GM12892 (cell line): ENCODE measurements at regions not wholly inside any gene's neighbourhood (a gene's known extent, or its start where the extent isn't known, plus 50 kb on each side); places are given as distances from the start of the nearest gene placed in this dataset.

Experiments
- DNase-seq: peaks from one replicate; pipeline ENCODE4 v3.0.0; 2011; ENCODE audit not compliant: insufficient read length
- FAIRE-seq: peaks from 2 replicates; lab custom pipeline; 2011; peaks lifted over from hg19 to GRCh38; lab: Jason Lieb, UNC
- POLR2A ChIP-seq: IDR thresholded peaks from 2 replicates; pipeline ENCODE4 v1.6.1; 2011; ENCODE audit warnings: low read depth, low read length, control low read depth
- POLR2AphosphoS5 ChIP-seq: IDR thresholded peaks from 2 replicates; pipeline ENCODE4 v1.6.1; 2011; ENCODE audit warnings: low read depth, low read length, control low read depth
- TAF1 ChIP-seq: IDR thresholded peaks from 2 replicates; pipeline ENCODE4 v1.6.1; 2011; ENCODE audit warnings: low read depth, mild to moderate bottlenecking, control low read depth, low read length, borderline replicate concordance

DNA sequence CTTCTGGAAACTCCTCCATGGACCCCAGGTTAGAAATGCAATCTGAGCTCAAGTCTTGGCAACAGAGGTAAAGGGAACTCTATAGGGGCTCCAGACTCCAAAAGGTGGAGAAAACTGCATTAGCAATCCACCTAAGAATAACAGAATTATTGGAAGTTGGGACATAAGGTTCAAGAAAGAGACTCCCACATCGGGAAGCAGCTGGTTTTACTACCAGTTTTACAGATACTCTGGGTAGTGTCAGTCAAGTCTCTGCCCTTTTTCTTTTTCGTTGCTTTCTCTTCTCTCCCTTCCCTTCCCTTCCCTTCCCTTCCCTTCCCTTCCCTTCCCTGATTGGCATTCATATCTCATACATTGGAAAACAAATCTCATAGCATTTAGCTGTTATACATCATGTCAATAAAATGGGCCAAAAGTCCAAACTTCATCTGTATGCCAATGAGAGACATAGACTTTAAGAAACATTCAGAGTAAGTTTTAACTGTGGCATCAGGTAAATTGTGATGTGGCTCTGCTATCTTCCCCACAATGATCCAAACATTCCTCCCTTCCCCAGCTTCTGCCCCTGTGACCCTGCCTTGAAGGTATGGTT is 166.7 kb downstream of the KCNE4 start:
- TF ChIP-seq POLR2AphosphoS5, result no peak
- TF ChIP-seq TAF1, result no peak
- TF ChIP-seq POLR2A, result no peak
- DNase-seq (no peak), FAIRE-seq (no peak)

DNA sequence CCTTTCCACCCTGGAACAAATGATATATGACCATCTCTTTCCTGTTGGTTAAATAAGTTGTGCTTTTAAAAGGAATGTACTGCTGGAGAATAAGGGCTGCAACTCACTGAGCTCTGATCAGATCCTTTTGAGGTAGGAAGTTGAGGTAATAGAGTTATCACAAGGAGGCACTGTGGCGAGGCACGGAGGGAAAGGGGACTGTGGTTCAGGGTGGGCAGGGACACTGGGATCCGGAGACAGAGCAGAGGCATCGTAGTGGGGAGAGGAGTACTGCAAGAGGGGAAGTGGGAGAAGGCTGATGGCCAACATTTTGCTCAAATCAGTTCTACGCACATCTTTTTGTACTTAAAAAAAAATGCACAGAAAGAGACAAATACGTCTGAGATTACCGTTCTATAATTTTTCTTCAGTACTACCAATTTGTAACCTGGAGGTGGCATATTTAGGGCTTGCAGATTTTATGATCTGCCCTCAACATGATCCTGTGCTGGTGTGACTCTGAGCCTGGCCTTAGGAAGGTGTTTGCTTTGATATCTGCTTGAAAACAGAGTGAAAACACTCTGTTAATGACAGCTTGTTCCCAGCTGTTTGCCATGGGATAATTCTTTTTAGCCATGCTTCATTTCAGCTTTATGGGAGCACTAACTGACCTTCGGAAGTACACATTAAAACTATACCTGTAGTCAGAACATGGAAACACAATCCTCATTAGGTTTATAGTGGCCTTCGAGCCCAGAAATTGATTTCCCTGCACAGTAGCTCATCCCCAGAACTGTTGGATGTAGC is 168.1 kb downstream of the KCNE4 start:
- FAIRE-seq, result no peak
- TF ChIP-seq POLR2AphosphoS5 (no peak), TAF1 (no peak), POLR2A (no peak)
- no peak for DNase-seq

DNA sequence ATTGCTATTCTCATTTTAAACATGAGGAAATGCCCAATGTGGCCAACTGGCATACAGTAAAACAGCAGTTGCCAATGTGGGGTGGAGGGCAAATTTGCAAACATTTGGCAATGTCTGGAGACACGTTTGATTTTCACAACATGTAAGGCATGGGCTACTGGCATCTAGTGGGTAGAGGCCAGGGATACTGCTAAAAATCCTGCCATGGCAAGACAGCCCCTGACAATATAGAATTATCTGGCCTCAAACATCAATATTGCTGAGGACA is 168.6 kb downstream of the KCNE4 start:
- no peak for TF ChIP-seq POLR2AphosphoS5
- TF ChIP-seq TAF1, result no peak
- TF ChIP-seq POLR2A, result no peak
- no peak for DNase-seq
- FAIRE-seq, result no peak

DNA sequence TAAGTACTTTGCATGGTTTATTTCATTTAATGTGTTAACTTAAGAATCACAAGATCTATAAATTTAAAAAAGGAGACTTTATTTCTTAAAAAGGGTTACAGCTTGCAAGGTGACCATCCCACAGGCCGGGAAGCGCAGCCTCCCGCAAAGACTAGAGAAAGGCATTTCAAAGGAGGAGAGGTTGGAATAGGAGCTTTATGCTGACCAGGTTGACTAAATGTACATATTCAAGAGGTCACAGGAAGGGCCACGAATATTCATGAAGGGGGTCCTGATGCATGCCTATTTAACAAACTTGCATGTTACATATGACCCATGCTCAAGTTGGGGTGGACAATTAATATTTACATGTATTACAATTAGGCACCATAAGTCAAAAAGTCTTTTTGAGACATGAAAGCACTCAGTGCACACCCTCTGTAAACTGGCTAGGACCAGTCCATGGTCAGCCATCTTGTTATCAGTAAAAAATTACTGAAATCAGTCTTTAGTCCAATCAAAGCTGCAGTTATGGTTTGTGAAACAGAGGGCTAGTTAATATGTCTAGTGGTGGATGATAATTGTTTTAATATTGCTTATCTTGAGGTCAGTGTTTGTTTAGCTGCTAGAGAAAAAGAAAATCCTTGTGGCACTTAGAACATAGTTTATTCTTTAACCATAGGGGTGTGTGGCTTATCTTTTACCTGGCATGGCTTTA is 169.3 kb downstream of the KCNE4 start:
- no peak for FAIRE-seq
- no peak for DNase-seq
- TF ChIP-seq TAF1, result no peak
- no peak for TF ChIP-seq POLR2A
- TF ChIP-seq POLR2AphosphoS5, result no peak

DNA sequence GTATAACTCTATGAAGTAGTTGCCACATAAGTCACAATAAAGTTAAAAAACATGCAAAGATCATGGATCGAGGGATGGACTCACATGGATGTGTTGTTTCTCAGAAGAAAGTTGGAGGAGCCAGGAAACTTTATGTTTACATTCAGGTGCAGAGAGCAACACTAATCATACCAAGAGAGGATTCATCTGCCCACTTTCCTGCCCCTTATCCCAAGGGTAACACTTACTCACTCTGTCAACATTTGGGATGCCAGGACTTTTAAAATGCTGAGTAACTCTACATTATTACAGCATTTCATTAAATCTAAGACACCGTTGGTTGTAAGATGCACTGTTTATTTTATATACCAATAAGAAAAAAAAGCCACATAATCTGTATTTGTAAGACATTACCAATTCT is 170.4 kb downstream of the KCNE4 start:
- FAIRE-seq (no peak), DNase-seq (no peak)
- TF ChIP-seq TAF1 (no peak), POLR2AphosphoS5 (no peak), POLR2A (no peak)

DNA sequence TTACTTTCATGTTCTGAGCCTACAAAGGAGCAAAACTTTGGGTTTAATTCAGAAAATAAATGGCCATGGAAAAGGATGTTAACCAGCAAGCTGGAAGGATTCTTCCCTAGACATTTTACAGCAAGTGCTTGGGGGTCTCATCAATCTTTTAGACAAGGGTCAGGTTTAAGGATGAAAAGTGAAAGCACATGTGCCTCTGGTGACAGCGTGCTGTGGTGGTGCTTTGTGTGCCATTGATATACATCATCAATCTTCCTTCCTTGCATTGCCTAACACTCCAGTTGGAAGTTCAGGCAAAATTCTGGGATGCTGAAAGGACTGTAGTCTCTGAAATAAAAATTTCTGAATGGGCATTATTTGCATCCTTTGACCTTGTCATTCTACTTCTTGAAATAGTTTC is 171.2 kb downstream of the KCNE4 start:
- no peak for DNase-seq
- TF ChIP-seq POLR2AphosphoS5, result no peak
- no peak for TF ChIP-seq TAF1
- no peak for TF ChIP-seq POLR2A
- no peak for FAIRE-seq

DNA sequence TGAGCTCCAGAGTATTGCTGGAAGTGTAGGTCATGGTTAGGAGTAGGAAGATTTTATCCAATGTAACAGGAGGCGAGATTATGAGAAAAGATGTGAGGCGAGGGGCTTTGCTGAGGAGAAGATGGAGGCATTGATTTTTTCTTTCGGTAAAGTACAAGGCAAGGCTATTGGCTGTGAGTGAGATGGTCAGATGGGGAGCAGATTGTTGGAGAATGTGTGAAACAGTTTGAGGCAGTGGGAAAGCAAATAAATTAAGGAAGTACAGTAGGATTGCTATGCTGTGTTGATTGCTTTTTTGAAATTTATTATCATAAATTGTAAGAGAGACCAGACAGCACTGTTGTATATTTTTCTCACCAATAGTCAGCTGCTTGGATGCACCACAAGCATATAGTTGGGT is 173.3 kb downstream of the KCNE4 start:
- DNase-seq (no peak), FAIRE-seq (no peak)
- TF ChIP-seq POLR2AphosphoS5 (no peak), TAF1 (no peak)

DNA sequence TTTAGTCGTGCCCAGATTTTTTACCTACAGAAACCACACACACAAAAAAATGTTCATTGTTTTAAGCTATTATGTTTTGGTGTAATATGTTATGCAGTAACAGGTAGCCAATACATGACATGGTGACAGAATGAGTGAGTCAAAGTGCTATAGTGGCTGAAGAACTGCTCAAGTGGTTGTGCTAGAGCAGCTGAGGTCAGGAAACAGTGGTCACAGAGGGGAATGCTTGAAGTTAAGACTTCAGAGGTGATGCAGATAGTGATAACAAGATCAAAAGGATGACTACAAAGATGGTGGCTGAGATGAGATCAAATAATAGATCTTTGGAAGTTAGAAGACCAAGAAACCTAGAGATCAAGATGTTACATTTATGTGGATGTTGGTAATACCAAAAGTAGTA is 174.3 kb downstream of the KCNE4 start:
- TF ChIP-seq POLR2AphosphoS5, result no peak
- TF ChIP-seq POLR2A, result no peak
- TF ChIP-seq TAF1, result no peak
- FAIRE-seq, result no peak

DNA sequence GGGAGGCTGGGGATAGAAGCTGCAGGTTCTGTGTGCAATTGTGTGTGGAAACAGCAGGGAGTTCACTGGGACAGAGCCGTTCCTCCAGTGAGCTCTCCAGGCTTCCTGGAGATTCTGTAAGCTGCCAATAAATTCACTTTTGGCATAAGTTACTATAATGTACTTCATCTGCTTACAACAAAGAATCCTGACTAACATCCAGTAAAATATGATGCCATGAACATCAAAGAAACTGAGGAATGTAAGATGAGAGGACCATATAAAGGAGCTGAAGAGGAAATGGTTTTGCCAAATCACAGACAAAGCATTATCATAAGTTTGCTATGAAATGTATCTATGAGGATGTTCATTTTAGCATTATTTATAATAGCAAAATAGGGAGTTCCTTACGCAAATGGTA is 175.3 kb downstream of the KCNE4 start:
- TF ChIP-seq POLR2AphosphoS5, result no peak
- TF ChIP-seq TAF1, result no peak
- TF ChIP-seq POLR2A, result no peak
- DNase-seq (no peak), FAIRE-seq (no peak)

More for the DNA sequence above, 174.3 kb downstream of the KCNE4 start:
- no peak for DNase-seq

DNA sequence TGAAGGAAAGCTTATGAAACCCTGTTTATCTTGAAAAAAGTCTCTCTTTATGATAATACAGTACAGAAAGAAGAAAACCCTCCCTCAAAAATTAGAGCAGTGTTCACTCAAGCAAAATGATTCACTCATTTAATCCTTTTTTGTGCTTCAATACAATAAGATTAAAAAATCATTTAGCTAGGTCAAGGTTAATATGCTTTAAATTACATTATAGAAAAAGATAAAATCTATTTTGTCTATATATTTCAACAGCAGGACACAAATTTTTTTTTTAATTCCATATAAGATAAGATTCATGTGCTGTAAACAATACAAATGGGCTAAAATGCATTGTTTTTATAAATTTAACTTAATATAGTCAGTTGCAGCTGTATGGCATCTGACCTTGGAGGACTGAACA is 176.9 kb downstream of the KCNE4 start:
- DNase-seq (no peak), FAIRE-seq (no peak)
- TF ChIP-seq POLR2AphosphoS5, result no peak
- no peak for TF ChIP-seq TAF1
- TF ChIP-seq POLR2A, result no peak

DNA sequence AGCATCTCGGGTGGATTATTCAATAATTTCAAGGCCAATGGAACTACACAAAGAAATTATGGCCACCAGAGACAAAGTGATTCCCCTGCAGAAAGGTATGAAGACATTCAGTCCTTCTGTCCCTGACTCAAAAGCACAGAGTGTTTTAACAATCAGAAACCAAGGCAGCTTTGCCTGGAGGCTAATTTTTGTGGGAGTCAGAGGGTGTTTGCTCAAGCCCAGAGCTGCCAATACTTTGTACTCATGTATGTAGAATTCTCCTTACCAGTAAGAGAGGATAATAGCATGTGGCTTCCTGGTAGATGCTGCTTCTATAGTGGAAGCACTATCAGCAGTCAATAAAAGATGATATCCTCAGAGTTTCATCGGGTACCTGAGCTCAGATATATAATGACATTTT is 178.4 kb downstream of the KCNE4 start:
- TF ChIP-seq POLR2AphosphoS5 (no peak), POLR2A (no peak), TAF1 (no peak)
- no peak for DNase-seq
- FAIRE-seq, result no peak

DNA sequence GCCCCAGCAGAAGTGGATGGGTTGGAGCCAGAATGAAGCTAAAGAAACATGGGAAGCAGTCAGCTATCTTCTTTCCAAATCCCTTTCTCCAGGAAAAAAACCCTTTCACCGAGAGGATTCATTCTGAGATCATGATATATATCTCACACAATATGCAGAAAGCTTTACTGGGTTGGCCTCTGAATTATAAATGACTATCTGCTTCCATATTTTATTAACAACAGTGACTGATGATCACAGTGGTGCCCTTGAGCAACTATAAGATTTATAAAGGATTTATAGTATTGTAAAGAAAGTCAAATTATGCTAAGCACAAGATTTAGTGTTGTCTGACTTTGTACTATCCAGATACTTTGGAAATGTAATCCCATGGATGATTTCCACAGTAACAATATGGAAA is 180.3 kb downstream of the KCNE4 start:
- FAIRE-seq (no peak), DNase-seq (no peak)
- TF ChIP-seq TAF1 (no peak), POLR2AphosphoS5 (no peak), POLR2A (no peak)
